Thyroid gland (tissue), 4 donors: ENCODE measurements at regions not wholly inside any gene's neighbourhood (a gene's known extent, or its start where the extent isn't known, plus 50 kb on each side); places are given as distances from the start of the nearest gene placed in this dataset.

Experiments
- POLR2A ChIP-seq, 2 donors: fragments of 450-650 bp; IDR thresholded peaks; one replicate each; pipeline ENCODE4 v1.6.1; 2017; ENCODE audit warnings: antibody characterized with exemption in 2 of 2, mild to moderate bottlenecking in 2 of 2, moderate library complexity in 1 of 2
- TF ChIP-seq, protein P1 (sequence below), 6 experiments: fragments of 200-600 bp in 3 of 6; fragments of 450-650 bp in 3 of 6; sonication (generic) in 3 of 6; IDR thresholded peaks; one replicate each; pipeline ENCODE4 v1.5.1; 2016 to 2019; ENCODE audit warnings: antibody characterized with exemption in 6 of 6, mild to moderate bottlenecking in 2 of 6, inconsistent platforms in 1 of 6, moderate library complexity in 1 of 6

DNA sequence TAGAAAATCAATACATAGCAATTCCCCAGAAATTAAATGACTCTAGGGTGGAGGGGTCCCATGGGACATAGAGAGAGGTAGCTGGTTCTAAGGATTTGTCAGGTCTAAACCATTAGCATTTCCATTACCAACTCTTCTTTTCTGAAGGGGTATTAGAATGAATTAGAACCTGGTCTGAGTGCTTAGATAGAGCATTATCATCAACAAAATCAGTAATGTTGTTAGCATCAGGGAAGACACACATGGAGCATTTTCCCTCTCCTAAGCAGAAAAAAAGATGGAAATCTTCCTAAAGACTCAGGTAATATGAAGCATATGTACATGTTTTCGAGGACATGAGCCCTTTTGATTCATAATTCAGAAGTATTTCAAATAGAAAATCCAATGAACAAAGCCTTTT lies 984.4 kb upstream of the NCAM2 start:
- TF ChIP-seq, protein P1, sequence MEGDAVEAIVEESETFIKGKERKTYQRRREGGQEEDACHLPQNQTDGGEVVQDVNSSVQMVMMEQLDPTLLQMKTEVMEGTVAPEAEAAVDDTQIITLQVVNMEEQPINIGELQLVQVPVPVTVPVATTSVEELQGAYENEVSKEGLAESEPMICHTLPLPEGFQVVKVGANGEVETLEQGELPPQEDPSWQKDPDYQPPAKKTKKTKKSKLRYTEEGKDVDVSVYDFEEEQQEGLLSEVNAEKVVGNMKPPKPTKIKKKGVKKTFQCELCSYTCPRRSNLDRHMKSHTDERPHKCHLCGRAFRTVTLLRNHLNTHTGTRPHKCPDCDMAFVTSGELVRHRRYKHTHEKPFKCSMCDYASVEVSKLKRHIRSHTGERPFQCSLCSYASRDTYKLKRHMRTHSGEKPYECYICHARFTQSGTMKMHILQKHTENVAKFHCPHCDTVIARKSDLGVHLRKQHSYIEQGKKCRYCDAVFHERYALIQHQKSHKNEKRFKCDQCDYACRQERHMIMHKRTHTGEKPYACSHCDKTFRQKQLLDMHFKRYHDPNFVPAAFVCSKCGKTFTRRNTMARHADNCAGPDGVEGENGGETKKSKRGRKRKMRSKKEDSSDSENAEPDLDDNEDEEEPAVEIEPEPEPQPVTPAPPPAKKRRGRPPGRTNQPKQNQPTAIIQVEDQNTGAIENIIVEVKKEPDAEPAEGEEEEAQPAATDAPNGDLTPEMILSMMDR (IDR thresholded peaks at IDR 0.05), result no peak
- TF ChIP-seq POLR2A (IDR thresholded peaks at IDR 0.05), result no peak
